ENCODE measurements at regions not wholly inside any gene's neighbourhood (a gene's known extent, or its start where the extent isn't known, plus 50 kb on each side); places are given as distances from the start of the nearest gene placed in this dataset.

GRCh38 chr20:62554214-62554897, 78.6 kb upstream of the GATA5 start (continued):
- no peak for TF ChIP-seq ZBTB25 (CRISPR knock-in tag; IDR thresholded peaks at IDR 0.05)
- TF ChIP-seq MNT (IDR thresholded peaks at IDR 0.05), result peak; percentile 31; the same call in 1 of the 2 replicates
- no peak for TF ChIP-seq SIX1 (CRISPR knock-in tag; IDR thresholded peaks at IDR 0.05; ENCODE audit: borderline replicate concordance)

GRCh38 chr20:62554898-62555641, 79.3 kb upstream of the GATA5 start:
- ChIA-PET POLR2A (no interaction called here), CTCF (ENCODE audit: low intra/inter-chr PET ratio, low total read pairs) (no interaction called here)
- Histone ChIP-seq H3K79me2 (ENCODE audit: insufficient read depth, low read length) (no peaks in the 10 kb centered on the region), H2AFZ (ENCODE audit: low read length) (no peak overlapping the region), H3K9ac (ENCODE audit: insufficient read depth, low read depth, low read length) (no peak overlapping the region), H3K9me3 (ENCODE audit: low read length) (no peaks in the 10 kb centered on the region), H3K27ac (ENCODE audit: extremely low read length, insufficient read depth, low read length) (no peak overlapping the region), H3K4me3 (replicated peaks in 1 of 3; ENCODE audit: insufficient read depth in 1 of 3, low read depth in 2 of 3, low read length in 3 of 3) (no peak overlapping the region), H4K20me1 (ENCODE audit: insufficient read depth, low read length) (peaks cover 2% of the 10 kb centered on the region; the same call in 1 of the 2 replicates), H3K4me2 (ENCODE audit: low read depth, low read length) (no peak overlapping the region), H3K36me3 (replicated peaks in 1 of 2; ENCODE audit: control insufficient read depth in 1 of 2, insufficient read depth in 2 of 2, low read length in 2 of 2) (no peaks in the 10 kb centered on the region), H3K27me3 (ENCODE audit: control insufficient read depth in 1 of 2, insufficient read depth in 2 of 2, low read length in 2 of 2) (peaks cover 68 to 97% of the 10 kb centered on the region in 2 experiments), H3K4me1 (ENCODE audit: insufficient read depth, low read length) (peaks cover 25% of the 10 kb centered on the region)
- BruUV-seq (replicated peaks), result no TSS peak
- intact Hi-C loops (cut with micrococcal nuclease; ENCODE audit: unreplicated experiment) (no loop called here), in situ Hi-C loops (cut with HindIII; ENCODE audit: extremely low pct_ligation_motif_present, low pct_unique_long_range_greater_than_20kb) (no loop called here)
- DNase-seq (ENCODE audit: low spot score), result no peak
- ATAC-seq, result no peak
- no peak for FAIRE-seq
- WGBS (ENCODE audit: low lambda C conversion rate), result 57% methylated on average over 14 of the region's 27 CpGs
- no peak for TF ChIP-seq ZNF724P (CRISPR knock-in tag; IDR thresholded peaks at IDR 0.05; ENCODE audit: borderline replicate concordance)
- TF ChIP-seq ETV5 (CRISPR knock-in tag; IDR thresholded peaks at IDR 0.05; ENCODE audit: borderline replicate concordance), result no peak
- TF ChIP-seq ZNF572 (CRISPR knock-in tag; IDR thresholded peaks at IDR 0.05), result 0 out of 2 replicates have a peak, but pooled peaks have one; percentile 4
- TF ChIP-seq TSC22D2 (CRISPR knock-in tag; IDR thresholded peaks at IDR 0.05; ENCODE audit: borderline replicate concordance), result 0 out of 2 replicates have a peak, but pooled peaks have one; percentile 25
- TF ChIP-seq DDIT3 (CRISPR knock-in tag; IDR thresholded peaks at IDR 0.05), result no peak
- TF ChIP-seq MIXL1 (CRISPR knock-in tag; IDR thresholded peaks at IDR 0.05), result no peak
- no peak for TF ChIP-seq BATF2 (CRISPR knock-in tag; IDR thresholded peaks at IDR 0.05)
- no peak for TF ChIP-seq TCF12 (IDR thresholded peaks at IDR 0.05)
- 0 out of 2 replicates have a peak, but pooled peaks have one; percentile 13 for TF ChIP-seq TCF12 (CRISPR knock-in tag; IDR thresholded peaks at IDR 0.05)
- TF ChIP-seq ZNF562 (CRISPR knock-in tag; IDR thresholded peaks at IDR 0.05; ENCODE audit: borderline replicate concordance), result no peak
- TF ChIP-seq EZH2 (conservative IDR thresholded peaks at IDR 0.05; ENCODE audit: low read depth, low read length), result 0 out of 2 replicates have a peak, but pooled peaks have one; percentile 13
- TF ChIP-seq PCBP2 (optimal IDR thresholded peaks at IDR 0.05; ENCODE audit: low read depth, low read length, poor library complexity, severe bottlenecking), result no peak
- TF ChIP-seq ZNF792 (CRISPR knock-in tag; IDR thresholded peaks at IDR 0.05), result no peak

Measured in HepG2 (cell line).